HG02884 (cell line): ENCODE measurements at regions not wholly inside any gene's neighbourhood (a gene's known extent, or its start where the extent isn't known, plus 50 kb on each side); places are given as distances from the start of the nearest gene placed in this dataset.
"Not testable (repeated sequence)": the region's sequence is repeated elsewhere in the genome, so short reads cannot be mapped to it uniquely, and the experiment has no call there.

Experiments
- ATAC-seq: cut with Tn5 transposase; IDR thresholded peaks from one replicate; pipeline ENCODE4 v1.9.1; 2021; ENCODE audit warnings: mild to moderate bottlenecking, moderate library complexity; ENCODE audit not compliant: unreplicated experiment

DNA sequence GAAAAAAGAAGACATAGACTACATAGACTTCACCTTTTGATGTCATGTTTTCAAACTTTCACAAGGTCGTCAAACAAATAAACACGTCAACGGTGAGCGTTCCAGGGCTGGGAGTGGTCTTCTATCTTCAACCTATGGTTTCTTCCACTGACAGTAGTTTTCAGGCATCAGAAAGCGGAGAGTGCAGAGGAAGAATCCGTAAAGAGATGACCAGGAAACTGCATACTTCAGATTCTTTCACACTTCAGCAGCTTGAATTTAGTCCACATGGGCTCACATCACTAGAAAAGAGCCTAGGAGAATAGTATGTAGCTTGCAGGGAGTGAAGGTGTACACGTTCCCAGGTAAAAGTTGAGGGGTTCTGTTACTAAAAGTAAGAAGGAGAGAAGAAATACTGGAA, 58.5 kb downstream of the NPY1R start:
- no peak for ATAC-seq

DNA sequence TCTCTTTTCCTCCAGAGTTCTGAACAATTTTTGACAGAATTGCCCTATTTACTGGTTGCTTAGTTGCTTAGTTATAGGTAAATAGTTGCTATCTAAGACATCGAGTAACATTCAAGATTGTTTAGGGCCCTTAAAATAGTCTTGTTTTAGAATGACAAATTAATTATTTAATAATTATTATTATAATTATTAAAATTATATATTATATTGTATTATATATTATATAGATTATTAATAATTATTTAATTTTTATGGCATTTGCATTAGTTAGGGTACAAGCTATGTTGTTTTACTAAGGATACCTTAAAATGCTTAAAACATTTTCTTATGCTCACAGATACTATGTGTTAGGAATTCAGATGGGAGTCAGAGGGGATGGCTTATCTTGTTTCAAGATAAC, 59.2 kb downstream of the NPY1R start:
- no peak for ATAC-seq

DNA sequence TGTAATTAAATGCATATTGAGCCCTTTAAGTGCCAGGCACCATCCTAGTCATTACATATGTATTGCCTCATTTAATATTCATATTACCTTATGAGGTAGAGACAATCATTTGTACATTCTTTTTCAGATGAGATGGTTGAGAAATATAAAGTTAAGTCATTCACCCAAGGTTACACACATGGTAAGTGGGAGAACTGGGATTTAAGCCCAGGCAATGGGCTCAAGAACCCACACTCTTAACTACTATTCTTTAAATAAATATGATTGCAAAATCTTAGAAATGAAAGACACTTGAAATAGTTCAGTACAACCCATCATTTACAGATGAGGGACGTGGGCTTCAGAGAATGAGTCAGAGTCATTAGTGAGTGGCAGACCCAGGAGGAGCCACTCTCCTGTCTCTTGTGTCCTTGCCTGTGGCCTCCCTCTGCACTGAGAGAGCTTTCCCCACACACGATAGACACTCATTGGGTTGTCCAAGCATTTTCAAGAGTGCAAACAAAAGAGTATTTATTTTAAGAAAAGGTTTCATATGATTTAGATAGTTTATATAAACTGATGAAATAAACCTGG, 60.8 kb downstream of the NPY1R start:
- no peak for ATAC-seq

GRCh38 chr4:163269869-163270268, 62.5 kb downstream of the NPY1R start:
- no peak for ATAC-seq

DNA sequence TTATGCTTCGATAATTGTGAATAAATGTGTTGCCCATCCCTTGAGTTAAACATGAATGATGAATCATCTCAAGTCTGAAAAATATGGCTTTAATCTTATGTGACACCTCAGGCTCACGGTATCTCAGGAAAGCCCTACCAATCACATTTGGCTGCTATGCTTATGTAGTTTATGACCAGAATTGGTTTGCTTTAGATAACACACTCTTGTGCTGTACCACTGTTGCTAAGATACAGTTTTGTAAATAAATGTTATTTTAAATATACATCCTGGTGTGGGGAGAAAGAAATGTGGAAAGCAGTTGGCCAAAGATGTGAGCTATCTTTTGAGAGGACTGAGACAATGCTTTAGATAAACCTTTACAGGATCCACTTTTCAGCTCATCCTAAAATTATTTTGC, 63.2 kb downstream of the NPY1R start:
- no peak for ATAC-seq

- no peak for ATAC-seq
Observed at GRCh38 chr4:163264934-163265333, 67.5 kb downstream of the NPY1R start.

DNA sequence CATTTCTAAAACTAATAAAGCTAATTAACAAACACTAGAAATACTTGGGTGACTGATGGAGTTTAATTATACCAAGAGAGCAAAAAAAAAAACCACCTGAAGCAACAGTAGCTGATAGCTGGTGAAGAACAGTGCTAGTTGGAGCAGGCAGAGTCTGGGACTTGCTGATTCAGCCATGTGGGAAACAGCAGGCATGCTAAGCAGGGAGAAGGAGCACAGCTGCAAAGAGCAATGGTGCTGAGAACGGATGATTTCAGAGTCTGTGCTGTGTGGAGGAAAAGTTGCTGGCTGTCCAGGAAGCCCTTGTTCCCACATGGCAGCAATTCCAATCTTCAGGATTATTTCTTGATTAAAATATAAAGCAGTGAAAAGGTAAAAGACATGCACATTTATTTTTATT, 68.8 kb downstream of the NPY1R start:
- no peak for ATAC-seq

DNA sequence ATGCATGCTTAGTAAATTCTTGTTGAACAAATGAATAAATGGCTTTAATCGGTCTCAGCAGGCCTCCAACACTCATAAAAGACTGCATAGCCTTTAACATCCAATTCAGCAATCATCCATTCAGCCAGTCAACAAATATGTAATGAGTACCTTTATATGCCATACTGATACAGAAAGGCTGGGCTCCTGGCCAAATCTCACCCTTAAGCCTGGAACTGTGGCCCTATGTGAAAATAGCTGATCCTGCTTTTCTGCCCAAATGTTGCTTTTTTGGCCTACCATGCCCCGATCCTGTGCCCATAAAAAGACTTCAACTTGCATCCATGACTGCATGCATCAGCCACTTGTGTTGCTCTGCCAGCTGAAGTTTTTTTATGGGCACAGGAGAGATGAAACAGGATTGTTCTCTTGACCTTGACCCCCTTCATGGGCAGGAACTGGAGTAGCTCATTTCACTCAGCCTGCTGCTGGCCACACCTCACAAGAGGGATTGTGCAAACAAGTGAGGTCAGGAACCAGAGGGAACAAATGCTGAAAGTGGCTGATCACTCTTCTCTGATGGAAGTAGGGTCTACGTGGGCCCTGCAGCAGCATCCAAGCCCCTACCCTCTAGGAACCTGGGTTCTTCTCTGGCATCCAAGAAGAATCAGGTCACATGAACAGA, 75.6 kb downstream of the NPY1R start:
- ATAC-seq = no peak

DNA sequence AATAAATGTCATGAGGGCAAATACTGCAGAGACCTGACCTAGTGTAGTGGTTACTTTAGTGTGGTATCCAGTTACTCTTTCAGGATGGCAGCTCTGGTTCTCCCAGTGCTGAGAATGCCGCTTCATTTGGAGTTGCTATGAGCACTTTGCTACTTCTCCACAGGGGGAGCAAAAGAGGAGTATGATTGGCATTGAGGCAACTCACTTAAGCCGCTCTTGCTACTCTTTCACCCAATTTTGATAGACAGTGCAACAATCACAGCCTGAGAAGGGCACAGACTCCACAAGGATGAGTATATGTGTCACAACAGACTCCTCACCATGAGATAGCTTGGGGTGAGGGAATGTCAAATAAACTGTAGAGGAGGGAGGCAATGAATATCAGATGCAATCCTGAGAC, 81.2 kb downstream of the NPY1R start:
- no peak for ATAC-seq

DNA sequence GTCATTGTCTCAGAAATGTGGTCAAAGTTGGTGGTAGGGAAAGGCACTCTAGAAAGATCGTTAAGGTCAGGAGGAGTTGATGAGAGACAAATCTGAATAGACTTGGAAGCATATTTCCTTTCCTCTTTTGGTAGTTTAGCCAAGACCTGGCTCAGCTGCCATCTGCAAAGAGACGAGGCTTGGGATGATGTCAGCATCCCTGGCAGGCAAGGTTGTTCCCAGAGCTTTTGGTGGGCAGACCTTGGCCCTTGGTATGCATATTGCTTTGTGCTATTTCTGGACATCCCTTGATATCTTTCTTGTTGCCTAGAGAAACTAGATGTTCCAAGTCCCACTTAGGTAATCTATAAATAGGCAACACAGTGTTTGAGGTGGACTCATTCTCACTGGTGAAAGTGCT, 82.4 kb upstream of the NAF1 start:
- ATAC-seq = no peak

- ATAC-seq = no peak
Observed at GRCh38 chr4:163245044-163245728, 78.5 kb upstream of the NAF1 start.

- peak; percentile 50 for ATAC-seq
Observed at GRCh38 chr4:163243297-163243981, 76.7 kb upstream of the NAF1 start.

GRCh38 chr4:163237856-163238255, 71.2 kb upstream of the NAF1 start:
- ATAC-seq = no peak

DNA sequence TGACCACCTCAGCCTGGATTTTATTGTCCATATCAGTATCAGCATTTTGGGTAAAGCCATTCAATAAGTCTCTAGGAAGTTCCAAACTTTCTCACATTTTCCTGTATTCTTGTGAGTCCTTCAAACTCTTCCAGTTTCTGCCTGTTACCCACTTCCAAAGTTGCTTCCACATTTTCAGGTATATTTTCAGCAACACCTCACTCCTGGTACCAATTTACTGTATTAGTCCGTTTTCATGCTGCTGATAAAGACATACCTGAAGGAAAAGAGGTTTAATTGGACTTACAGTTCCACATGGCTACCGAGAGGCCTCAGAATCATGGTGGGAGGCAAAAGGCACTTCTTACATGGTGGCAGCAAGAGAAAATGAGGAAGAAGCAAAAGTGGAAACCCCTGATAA, 69.7 kb upstream of the NAF1 start:
- not testable (repeated sequence) for ATAC-seq

DNA sequence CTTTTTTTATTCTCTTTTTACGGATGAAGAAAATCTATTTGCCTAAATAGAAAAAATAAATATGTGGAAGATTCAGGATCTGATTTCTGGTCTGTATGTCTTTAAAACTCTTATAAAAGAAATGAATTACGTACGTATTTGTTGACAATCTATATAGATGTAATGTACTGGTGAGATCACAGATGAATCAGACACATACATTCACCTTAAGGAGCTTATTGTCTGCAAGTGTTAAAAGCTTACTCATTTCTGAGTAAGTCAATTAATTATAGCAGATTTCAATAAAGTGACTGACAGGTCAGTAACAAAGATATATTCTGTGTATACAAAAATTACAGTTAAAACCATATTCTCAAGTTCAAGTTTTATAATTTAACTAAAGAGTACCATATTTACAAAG, 66.6 kb upstream of the NAF1 start:
- ATAC-seq = no peak

DNA sequence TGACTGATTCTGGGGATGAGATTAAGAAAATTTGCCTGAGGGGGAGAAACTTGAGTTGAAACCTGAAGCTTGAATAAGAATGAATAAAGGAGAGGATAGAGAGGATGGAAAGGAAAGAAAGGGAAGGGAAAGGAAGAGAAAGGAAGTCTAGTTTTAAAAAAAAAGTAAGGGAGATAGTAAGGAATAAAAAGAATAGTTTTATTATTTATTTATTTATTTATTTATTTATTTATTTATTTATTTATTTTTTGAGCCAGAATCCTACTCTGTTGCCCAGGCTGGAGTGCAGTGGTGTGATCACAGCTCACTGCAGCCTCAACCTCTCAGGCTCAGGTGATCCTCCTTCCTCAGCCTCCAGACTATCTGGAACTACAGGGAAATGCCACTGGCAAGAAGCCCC, 62.0 kb upstream of the NAF1 start:
- ATAC-seq = no peak

GRCh38 chr4:163221467-163221866, 54.8 kb upstream of the NAF1 start:
- ATAC-seq = no peak

DNA sequence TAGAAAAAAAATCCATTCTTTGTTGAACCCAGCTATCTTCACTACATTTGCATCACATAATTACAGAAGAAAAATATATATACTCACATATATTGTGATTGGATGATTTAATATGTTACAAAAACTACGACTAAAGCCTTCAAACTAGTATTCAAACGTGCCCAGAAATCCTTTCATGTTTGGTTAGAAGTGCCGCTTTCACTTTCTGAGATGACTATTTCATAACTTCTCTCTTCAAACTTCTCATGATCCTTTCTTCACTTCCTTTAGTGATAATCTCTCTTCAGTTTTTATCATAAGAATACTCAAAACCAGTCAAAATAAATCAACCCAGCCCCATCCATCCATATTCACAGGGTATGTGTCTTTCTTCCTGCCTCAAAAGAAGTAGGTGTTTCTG, 50.8 kb upstream of the NAF1 start:
- ATAC-seq = no peak
